ENCODE measurements at regions not wholly inside any gene's neighbourhood (a gene's known extent, or its start where the extent isn't known, plus 50 kb on each side); places are given as distances from the start of the nearest gene placed in this dataset.
"Not testable (repeated sequence)": the region's sequence is repeated elsewhere in the genome, so short reads cannot be mapped to it uniquely, and the experiment has no call there.

DNA sequence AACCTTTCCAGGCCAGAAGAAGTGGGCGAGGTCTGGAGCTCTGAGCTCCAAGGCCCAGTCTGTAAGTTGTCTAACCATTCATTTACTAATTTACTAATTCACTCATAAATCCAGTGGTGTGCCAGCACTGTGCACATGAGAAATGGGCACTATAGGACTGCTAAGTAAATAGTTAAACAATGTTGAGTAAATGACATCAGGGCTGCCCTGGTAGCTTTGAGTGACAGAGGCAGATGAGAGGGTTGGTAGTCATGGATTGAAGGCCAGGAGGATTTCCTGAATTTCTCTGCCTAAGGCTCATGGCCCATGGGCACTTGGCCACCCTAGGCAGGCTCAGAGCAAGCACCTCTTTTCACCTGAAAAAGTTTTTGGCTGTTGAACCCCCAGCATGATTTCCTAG is 216.9 kb upstream of the RXFP2 start:
- no peak for DNase-seq

DNA sequence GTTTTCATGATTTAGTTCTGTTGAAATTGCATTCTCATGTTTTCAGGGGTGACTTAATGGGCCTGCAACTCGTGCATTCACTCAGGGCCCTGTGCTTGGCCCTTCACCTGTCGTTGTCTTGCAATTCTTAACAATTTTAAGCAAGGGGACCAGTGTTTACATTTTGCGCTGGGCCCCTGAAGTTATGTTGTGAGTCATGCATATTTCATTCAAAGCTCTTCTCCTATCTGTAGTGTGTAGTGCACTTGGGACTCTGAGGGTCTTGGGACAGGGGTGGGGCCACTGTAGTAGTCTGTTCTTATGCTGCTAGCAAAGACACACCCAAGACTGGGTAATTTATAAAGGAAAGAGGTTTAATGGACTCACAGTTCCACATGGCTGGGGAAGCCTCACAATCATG is 211.2 kb upstream of the RXFP2 start:
- no peak for DNase-seq

GRCh38 chr13:31528758-31529157 is 210.6 kb upstream of the RXFP2 start:
- no peak for DNase-seq

GRCh38 chr13:31530922-31531321 is 208.4 kb upstream of the RXFP2 start:
- no peak for DNase-seq

DNA sequence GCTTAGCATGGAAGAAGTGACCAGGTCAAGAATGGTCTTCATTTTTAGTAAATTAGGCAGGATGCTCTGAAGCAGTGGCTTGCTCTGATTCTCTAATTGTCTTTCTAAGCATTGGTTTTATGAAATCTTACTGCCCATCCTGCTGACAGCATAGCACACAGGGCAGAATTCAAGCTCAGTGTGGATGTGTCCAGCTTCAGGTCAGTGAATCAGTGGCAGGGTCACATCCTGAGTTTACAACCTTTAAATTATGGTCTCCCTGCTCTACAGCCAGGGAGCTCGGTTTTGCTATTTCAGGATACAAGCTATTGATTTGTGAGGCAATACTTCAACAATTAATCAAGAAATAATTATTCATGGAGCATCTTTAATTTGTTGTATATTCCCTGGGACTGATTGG is 202.3 kb upstream of the RXFP2 start:
- no peak for DNase-seq

- peak; percentile 7 for DNase-seq
Observed at GRCh38 chr13:31538067-31539042, 201.0 kb upstream of the RXFP2 start.

GRCh38 chr13:31540281-31540680 is 199.0 kb upstream of the RXFP2 start:
- DNase-seq: no peak

- no peak for DNase-seq
Observed at GRCh38 chr13:31543190-31543589, 196.1 kb upstream of the RXFP2 start.

GRCh38 chr13:31545616-31546015 is 193.7 kb upstream of the RXFP2 start:
- DNase-seq: no peak

GRCh38 chr13:31556376-31556775 is 182.9 kb upstream of the RXFP2 start:
- DNase-seq: no peak

DNA sequence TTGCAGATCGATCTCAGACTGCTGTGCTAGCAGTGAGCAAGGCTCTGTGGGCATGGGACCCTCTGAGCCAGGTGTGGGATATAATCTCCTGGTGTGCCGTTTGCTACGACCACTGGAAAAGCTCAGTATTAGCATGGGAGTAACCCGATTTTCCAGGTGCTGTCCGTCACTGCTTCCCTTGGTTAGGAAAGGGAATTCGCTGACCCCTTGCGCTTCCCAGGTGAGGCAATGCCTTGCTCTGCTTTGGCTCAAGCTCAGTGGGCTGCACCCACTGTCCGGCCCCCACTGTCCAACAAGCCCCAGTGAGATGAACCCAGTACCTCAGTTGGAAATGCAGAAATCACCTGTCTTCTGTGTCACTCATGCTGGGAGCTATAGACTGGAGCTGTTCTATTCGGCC is 155.1 kb upstream of the RXFP2 start:
- not testable (repeated sequence) for DNase-seq

DNA sequence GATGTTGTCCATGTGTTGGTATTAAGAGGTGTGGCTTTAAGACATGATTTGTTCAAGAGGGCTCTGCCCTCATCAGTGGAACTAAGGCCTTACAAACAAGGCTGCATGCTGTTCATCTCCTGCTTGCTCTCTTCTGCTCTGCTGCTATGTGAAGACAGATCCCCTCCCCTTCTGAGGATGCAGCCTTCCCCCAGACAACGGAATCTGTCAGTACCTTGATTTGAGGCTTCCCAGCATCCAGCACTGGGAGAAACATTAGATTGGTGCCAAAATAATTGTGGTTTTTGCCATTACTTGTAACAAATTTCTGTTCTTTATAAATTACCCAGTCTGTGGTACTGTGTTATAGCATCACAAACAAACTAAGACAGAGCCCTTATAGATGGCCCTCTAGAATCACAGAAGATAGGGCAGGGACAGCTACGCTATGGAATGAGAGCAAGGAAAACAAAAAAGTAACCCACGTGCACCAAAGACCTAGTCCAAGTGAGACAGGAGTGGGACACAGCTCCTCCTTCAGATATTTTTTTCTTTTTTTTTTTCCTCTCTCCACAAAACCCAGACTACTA is 151.5 kb upstream of the RXFP2 start:
- DNase-seq: no peak

DNA sequence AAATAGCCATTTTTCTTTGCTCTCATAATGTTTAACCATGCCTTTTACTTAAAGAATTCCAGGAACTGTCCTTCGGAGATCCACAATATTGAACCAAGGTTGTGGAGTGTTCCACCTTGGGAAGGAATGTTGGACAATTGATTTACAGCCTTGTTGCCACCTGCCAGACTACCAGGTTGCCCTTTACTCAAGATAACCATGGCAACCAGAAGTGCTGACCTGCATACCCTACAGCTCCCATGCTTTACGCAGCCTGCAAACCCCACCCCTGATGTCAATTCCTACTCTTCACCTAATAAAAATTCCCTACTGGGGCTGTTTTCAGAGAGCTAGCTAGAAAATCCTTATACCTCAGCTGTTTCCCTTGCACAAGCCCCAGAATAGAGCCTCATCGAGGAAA is 151.0 kb upstream of the RXFP2 start:
- DNase-seq: no peak

DNA sequence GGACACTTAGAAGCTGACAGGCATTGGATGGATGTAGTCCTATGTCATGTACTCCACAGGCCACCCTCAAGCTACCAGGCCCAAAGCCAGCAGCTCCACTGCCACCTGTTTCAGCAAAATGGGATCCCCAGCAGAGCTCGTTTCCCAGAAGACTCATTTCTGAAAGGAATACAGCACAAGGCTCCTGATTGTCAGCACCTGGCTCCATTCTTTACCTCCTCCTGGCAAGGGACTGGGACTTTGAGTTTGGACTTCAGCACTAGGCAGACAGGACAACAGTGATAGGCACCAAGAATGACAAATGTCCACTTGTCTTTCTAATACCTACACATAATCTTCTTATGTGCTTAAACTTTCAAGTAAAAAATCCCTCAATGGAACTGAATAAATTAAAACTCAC is 150.4 kb upstream of the RXFP2 start:
- no peak for DNase-seq

DNA sequence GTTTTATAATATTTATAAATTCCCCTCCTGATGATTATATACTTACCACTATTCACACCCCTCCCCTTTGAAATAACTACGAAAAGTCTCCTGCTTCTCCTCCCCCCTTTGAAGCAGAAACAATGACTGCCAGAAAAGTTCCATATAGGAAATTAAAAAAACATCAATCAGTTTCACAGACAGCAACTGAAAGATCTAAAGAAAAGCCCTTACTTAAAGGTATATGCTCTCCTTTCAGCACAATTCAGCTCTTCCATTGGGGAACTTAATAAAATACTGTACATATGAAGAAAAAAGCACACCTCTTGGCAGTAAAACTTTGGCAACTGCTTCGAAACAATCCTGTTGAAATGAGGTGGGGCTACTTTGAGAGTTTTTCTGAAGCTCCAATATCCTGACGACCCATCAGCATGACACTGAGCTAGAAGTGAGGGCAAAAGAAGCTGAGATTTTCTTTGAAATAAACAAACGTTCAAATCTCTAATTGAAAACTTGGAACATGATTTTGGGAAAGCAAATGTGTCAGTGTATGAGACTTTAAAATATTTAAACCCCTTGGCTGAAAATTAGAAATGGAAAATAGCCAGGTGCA is 147.6 kb upstream of the RXFP2 start:
- DNase-seq: no peak

DNA sequence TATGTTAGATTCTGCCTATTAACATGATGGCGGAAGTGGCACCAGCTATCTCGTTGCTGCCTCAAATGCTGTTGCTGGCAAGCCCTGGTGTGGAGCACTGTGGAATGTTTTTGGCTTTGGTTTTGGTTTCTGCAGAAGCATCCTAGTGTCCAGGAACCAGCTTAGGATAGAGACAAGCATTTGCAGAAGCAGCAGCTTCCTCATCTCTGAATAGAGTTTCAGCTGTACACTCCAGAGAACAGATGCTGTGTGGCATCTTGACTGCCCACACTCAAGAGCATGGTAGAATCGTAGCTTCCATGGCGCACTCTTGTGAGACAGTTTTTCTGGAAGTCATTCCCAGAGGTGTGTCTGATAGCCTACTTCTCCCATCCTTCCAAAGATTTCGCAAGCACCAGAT is 145.3 kb upstream of the RXFP2 start:
- no peak for DNase-seq

- no peak for DNase-seq
Observed at GRCh38 chr13:31595563-31595962, 143.8 kb upstream of the RXFP2 start.

GRCh38 chr13:31598990-31599389 is 140.3 kb upstream of the RXFP2 start:
- DNase-seq: no peak

DNA sequence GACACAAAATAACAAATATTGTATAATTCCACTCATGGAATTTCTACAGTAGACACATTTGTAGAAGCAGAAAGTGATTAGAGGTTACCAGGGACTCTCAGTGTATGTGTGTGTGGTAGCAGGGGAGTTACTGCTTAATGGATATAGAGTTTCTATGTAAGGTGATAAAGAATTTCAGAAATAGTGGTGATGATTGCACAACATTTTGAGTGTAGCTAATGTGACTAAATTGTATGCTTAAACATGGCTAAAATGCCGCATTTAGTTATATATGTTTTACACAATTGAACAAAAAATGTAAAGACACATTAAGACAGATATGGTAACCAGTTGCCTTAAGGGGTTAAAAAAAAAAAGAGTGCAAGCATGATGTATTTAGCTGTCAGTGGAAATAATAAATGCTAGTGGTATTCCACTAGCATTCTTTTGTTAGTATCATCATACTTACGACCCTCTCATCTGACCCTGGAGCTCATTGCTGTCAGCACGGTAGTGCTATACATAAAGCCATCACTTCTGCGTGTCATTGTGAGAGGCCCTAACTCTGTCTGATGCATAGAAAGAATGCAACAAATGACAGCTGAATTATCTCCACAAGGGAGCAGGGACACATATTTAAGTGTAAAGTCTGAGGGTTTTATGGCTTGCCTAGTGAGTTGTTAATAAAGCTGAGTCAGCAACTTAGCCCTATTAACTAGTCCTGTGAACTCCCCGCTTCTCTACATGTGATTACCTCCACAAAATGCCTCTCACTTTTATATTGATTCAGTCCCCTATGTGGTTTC is 134.1 kb upstream of the RXFP2 start:
- no peak for DNase-seq

- DNase-seq: not testable (repeated sequence)
Observed at GRCh38 chr13:31607531-31607930, 131.8 kb upstream of the RXFP2 start.

GRCh38 chr13:31608780-31609179 is 130.5 kb upstream of the RXFP2 start:
- not testable (repeated sequence) for DNase-seq

GRCh38 chr13:31610270-31610998 is 128.9 kb upstream of the RXFP2 start:
- DNase-seq: no peak

- no peak for DNase-seq
Observed at GRCh38 chr13:31611214-31611613, 128.1 kb upstream of the RXFP2 start.
